CD4-positive, CD25-positive, alpha-beta regulatory T cell (primary cell): ENCODE measurements at regions not wholly inside any gene's neighbourhood (a gene's known extent, or its start where the extent isn't known, plus 50 kb on each side); places are given as distances from the start of the nearest gene placed in this dataset.
"Not testable (repeated sequence)": the region's sequence is repeated elsewhere in the genome, so short reads cannot be mapped to it uniquely, and the experiment has no call there.

Experiments
- ATAC-seq, 2 donors: fragments of 150-1000 bp; cut with Tn5 transposase; one replicate each; pipeline ENCODE4 v1.10.0; 2021; ENCODE audit warnings: low read depth in 2 of 2, moderate number of reproducible peaks in 2 of 2, moderate library complexity in 1 of 2
- DNase-seq, 3 donors: peaks; one replicate each; pipeline versions ENCODE4 v3.0.0 to v3.0.0-alpha.2; 2012 to 2022; ENCODE audit warnings: mixed read lengths in 1 of 3
- H3K27ac ChIP-seq: one replicate; pipeline ENCODE4 v1.7.0; 2013; ENCODE audit warnings: mild to moderate bottlenecking, low read length; ENCODE audit not compliant: insufficient read depth, poor library complexity, severe bottlenecking
- H3K27me3 ChIP-seq: one replicate; pipeline ENCODE4 v1.7.0; 2013; ENCODE audit warnings: low read length; ENCODE audit not compliant: control insufficient read depth, insufficient read depth
- H3K36me3 ChIP-seq: one replicate; pipeline ENCODE4 v1.7.0; 2013; ENCODE audit warnings: mild to moderate bottlenecking, low read length, moderate library complexity; ENCODE audit not compliant: control insufficient read depth, insufficient read depth
- H3K4me1 ChIP-seq: 2 replicates; pipeline ENCODE4 v1.7.0; 2013; ENCODE audit warnings: mild to moderate bottlenecking, low read length; ENCODE audit not compliant: insufficient read depth, control insufficient read depth, poor library complexity, severe bottlenecking
- H3K4me3 ChIP-seq: one replicate; pipeline ENCODE4 v1.7.0; 2013; ENCODE audit warnings: low read depth, mild to moderate bottlenecking, low read length, moderate library complexity
- H3K9me3 ChIP-seq, 2 experiments: 1 replicate in 1 of 2; 2 replicates in 1 of 2; pipeline ENCODE4 v1.7.0; 2013; ENCODE audit warnings: low read length in 2 of 2, mild to moderate bottlenecking in 1 of 2, moderate library complexity in 1 of 2; ENCODE audit not compliant: control insufficient read depth in 2 of 2
- H3K27ac Mint-ChIP-seq, 3 donors: one replicate each; pipeline ENCODE4 v1.8.0; 2020 to 2022; ENCODE audit warnings: mild to moderate bottlenecking in 3 of 3, mixed read lengths in 3 of 3, moderate library complexity in 2 of 3
- H3K27me3 Mint-ChIP-seq: one replicate; pipeline ENCODE4 v1.8.0; 2022; ENCODE audit warnings: mild to moderate bottlenecking, mixed read lengths
- H3K36me3 Mint-ChIP-seq: one replicate; pipeline ENCODE4 v1.8.0; 2020; ENCODE audit warnings: mixed read lengths
- H3K4me1 Mint-ChIP-seq, 4 donors: one replicate each; pipeline ENCODE4 v1.8.0; 2020 to 2022; ENCODE audit warnings: mixed read lengths in 4 of 4, mild to moderate bottlenecking in 1 of 4
- H3K4me3 Mint-ChIP-seq, 4 donors: one replicate each; pipeline ENCODE4 v1.8.0; 2020 to 2022; ENCODE audit warnings: mild to moderate bottlenecking in 4 of 4, mixed read lengths in 4 of 4, moderate library complexity in 3 of 4
- H3K9me3 Mint-ChIP-seq, 7 donors: one replicate each; pipeline ENCODE4 v1.8.0; 2020 to 2022; ENCODE audit warnings: mixed read lengths in 7 of 7, mild to moderate bottlenecking in 3 of 7, moderate library complexity in 2 of 7

DNA sequence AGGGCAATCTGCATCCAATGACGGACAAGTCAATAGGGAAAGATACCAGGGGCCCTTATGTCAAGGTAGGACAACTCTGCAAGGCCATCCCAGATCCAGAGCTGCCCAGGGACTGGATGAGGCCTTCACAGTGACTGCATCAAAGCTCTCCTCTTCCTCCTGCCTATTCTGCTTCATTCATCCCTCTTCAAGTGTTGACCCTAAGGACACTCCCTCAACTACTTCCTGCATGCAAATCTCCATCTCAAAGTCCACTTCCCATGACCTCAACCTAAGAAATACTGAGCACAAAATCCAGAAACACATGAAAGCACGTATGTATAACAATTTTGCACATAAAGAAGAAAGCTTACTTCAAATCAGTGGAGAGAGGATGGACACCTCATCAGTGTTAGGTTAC, 182.3 kb downstream of the AVL9 start:
- Histone ChIP-seq H3K36me3 (no peaks in the 10 kb centered on the region), H3K27me3 (no peaks in the 10 kb centered on the region), H3K27ac (no peak overlapping the region), H3K4me3 (no peak overlapping the region), H3K9me3 (no peaks in the 10 kb centered on the region), H3K4me1 (no peaks in the 10 kb centered on the region)
- H3K4me3 Mint-ChIP-seq, result no peak overlapping the region
- ATAC-seq, result no peak
- H3K27ac Mint-ChIP-seq, result no peak overlapping the region
- DNase-seq, result no peak
- H3K36me3 Mint-ChIP-seq, result no peaks in the 10 kb centered on the region
- peaks cover 0 to 2% (median 0%) of the 10 kb centered on the region in 7 donors for H3K9me3 Mint-ChIP-seq
- H3K27me3 Mint-ChIP-seq, result peaks cover 17% of the 10 kb centered on the region
- no peaks in the 10 kb centered on the region for H3K4me1 Mint-ChIP-seq

DNA sequence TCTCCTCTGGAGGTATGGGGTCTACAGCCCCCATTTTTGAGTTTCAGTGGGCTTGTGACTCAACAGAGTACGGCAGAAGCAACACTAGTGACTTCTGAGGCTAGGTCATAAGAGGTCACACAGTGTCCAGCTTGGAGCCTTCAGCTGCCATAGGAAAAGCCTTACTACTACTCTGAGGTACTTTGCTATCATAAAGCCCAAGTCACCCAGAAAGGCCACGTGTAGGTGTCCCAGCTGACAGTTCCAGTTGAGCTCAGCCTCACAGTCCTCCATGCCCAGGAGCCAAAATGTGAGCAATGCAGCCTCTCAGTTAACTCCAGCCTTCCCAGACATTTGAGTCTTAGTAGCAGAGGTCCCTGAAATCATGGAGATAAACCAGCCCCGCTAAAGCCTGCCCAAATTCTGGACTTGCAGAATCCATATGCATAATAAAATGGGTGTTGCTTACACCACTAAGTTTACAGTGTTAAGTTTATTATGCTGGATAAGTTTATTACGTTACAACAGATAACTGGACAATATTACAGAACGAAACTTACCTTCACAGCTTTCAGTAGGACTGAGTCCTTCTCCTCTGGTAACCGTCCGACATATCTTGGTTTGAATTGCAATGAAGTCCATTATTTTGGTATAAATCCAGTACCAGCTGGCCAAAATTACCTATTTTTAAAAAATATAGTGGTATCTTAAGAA, 181.1 kb downstream of the AVL9 start:
- H3K36me3 ChIP-seq, result no peaks in the 10 kb centered on the region
- Mint-ChIP-seq H3K27ac (no peak overlapping the region), H3K27me3 (peaks cover 17% of the 10 kb centered on the region), H3K4me1 (no peaks in the 10 kb centered on the region), H3K4me3 (no peak overlapping the region), H3K36me3 (no peaks in the 10 kb centered on the region), H3K9me3 (peaks cover 0 to 2% (median 0%) of the 10 kb centered on the region in 7 donors)
- no peaks in the 10 kb centered on the region for H3K4me1 ChIP-seq
- no peak for DNase-seq
- no peak overlapping the region for H3K4me3 ChIP-seq
- no peak overlapping the region for H3K27ac ChIP-seq
- H3K9me3 ChIP-seq, result no peaks in the 10 kb centered on the region
- no peak for ATAC-seq
- no peaks in the 10 kb centered on the region for H3K27me3 ChIP-seq

DNA sequence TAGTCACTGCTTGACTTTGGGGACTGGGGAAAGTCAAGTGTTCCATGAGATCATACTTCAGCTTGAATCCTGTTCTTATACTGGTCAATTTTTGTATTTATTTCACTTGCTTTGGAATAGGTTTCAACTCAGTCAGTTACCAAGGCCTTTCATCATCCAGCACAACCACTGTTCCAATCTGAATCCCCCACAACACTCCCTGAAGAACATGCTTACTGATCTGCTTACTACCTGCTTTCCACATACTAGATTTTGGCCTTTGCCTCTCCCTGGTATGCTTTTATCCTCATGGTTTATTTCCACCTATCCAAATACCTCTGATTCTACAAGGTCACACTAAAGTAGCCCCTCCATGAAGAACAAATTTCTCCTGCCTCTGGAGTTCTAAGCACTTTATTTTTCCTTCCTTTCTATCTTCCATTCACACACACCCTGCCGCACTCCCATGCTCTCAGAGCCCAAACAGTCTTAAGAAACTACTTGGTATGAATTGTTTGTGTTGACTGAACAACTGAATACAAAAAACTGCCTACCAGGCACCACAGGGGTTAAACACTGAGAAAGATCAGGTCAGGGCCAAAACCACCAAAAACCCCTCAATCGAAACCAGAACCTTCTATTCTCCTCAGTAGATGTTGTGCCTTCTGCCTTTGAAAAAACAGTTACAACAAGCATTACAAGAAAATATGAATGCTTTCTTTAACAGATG, 178.1 kb downstream of the AVL9 start:
- H3K27ac ChIP-seq, result no peak overlapping the region
- DNase-seq (no peak), ATAC-seq (no peak)
- H3K27me3 ChIP-seq, result no peaks in the 10 kb centered on the region
- H3K9me3 ChIP-seq, result no peaks in the 10 kb centered on the region
- Mint-ChIP-seq H3K9me3 (peaks cover 0 to 2% (median 0%) of the 10 kb centered on the region in 7 donors), H3K36me3 (no peaks in the 10 kb centered on the region), H3K4me3 (no peak overlapping the region), H3K4me1 (no peaks in the 10 kb centered on the region), H3K27me3 (peaks cover 11% of the 10 kb centered on the region), H3K27ac (no peak overlapping the region)
- no peak overlapping the region for H3K4me3 ChIP-seq
- H3K4me1 ChIP-seq, result no peaks in the 10 kb centered on the region
- no peaks in the 10 kb centered on the region for H3K36me3 ChIP-seq

DNA sequence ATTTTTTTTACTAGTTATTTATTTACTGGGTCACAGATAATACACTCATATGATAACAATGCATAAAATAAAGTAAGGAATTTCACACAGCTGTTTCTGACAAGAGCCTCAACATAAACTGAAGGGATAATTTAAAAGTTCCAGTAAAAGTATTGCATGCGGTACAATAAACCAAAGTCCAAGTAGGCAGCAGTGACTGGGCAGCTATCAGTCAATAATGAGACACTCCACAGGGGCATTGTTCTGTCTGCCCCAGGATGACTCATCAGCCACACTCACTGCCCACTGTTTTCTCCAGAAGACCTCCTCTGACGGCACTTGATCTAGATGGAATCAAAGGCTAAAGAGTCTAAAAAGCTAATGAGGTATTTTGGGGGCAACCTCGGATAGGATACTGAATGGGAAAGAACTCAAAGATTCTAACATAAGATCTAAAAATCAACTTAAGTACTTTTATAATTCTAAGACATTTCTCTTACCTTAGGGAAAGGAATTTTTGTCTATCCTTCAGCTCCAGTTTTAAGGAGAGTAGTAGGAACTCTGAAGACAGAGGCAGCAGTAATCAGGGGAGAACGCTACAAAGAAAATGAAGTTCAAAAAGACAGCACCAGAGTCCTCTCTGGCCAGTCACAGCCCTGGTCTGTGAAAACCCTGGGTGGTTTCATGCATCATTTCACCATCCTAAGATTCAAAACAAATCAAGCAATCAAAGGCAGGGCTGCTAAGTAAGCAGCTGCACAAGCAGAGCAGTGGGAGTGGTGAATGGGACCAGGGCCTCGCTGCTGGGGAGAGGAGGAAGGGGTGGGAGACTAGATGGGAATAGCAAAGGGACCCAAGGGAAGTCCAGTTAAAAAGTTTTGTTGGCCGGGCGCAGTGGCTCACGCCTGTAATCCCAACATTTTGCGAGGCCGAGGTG, 175.1 kb downstream of the AVL9 start:
- Histone ChIP-seq H3K27ac (no peak overlapping the region), H3K4me1 (no peaks in the 10 kb centered on the region), H3K9me3 (no peaks in the 10 kb centered on the region), H3K36me3 (no peaks in the 10 kb centered on the region), H3K4me3 (no peak overlapping the region), H3K27me3 (no peaks in the 10 kb centered on the region)
- H3K27me3 Mint-ChIP-seq, result peaks cover 31% of the 10 kb centered on the region
- ATAC-seq, result no peak
- no peaks in the 10 kb centered on the region for H3K36me3 Mint-ChIP-seq
- no peak overlapping the region for H3K4me3 Mint-ChIP-seq
- peaks cover 0 to 2% (median 0%) of the 10 kb centered on the region in 7 donors for H3K9me3 Mint-ChIP-seq
- no peak for DNase-seq
- H3K4me1 Mint-ChIP-seq, result peaks cover 0 to 4% (median 0%) of the 10 kb centered on the region in 4 donors
- no peak overlapping the region for H3K27ac Mint-ChIP-seq

DNA sequence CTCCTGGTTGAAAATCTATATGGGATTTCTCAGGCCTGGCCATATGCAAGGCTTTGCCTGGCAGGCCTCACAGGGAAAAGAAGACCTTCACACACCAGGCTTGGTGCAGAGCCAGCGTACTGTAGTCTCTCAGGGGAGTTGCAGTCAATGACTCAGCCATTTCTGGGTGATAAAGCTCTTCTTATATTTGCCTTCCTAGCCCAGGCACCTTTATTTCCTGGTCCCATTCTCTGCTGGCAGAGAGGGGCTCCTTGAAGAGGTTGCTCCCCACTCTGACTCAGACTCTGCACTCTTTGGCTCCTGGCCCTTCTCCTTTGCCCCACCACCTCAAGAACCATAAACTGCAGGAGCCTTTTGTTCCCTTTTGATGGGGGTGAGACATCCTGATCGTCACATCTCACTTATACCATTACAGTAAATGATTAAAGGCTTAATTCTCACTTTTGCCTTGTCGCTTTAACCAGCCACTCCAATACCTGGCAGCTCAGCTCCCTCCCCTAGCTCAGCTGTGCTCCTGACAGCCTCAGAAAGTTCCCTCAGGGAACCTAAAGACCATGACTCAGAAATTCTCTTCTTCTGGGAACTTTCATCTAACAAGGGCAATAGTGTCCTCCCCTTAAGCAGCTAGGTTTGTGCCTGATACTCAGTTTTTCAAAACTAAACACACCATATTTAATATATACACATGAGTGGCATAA, 174.0 kb downstream of the AVL9 start:
- peaks cover 30% of the 10 kb centered on the region for H3K27me3 Mint-ChIP-seq
- not testable (repeated sequence) for DNase-seq, H3K27ac ChIP-seq, H3K9me3 ChIP-seq, H3K4me1 Mint-ChIP-seq, H3K36me3 ChIP-seq, H3K27me3 ChIP-seq, H3K4me1 ChIP-seq, H3K9me3 Mint-ChIP-seq, H3K4me3 Mint-ChIP-seq, H3K4me3 ChIP-seq, ATAC-seq, H3K36me3 Mint-ChIP-seq
- H3K27ac Mint-ChIP-seq, result peak overlapping the region in 1 of 3 donors; percentile 39

DNA sequence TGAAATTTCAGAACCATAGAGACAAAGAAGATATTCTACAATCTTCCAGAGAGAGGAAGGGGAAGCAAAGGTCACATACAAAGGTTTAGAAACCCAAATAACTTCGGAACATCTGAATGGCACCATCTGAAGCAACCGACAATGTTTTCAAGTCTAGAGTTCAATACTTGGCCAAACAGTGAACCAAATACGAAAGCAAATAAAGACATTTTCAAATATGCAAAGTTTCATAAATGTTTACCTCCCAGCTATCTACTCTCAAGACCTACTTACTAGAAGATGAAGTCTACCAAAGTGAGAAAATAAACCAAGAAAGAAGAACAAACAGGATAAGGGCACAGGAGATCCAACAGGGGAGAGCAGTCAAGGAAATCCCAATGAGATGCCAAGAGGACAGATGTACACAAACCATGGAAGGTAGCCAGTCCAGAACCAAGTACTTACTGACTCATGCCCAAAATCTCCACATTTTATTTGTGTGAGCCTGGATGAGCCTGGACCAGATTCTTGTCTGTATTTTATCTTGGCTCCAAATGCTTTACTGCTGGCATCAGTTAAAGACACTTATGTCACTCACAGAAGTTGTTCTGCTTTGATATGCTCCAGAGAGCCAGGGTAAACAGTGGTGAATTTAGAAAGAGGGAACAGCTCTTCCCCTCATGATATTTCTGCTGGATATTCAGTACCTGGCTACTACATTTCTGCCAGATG, 173.3 kb downstream of the AVL9 start:
- not testable (repeated sequence) for H3K36me3 Mint-ChIP-seq, H3K4me3 Mint-ChIP-seq, H3K27me3 ChIP-seq, ATAC-seq, H3K4me1 Mint-ChIP-seq, H3K9me3 Mint-ChIP-seq, H3K27ac ChIP-seq, H3K36me3 ChIP-seq, H3K9me3 ChIP-seq, H3K4me1 ChIP-seq, DNase-seq, H3K4me3 ChIP-seq, H3K27ac Mint-ChIP-seq
- H3K27me3 Mint-ChIP-seq, result peaks cover 30% of the 10 kb centered on the region

DNA sequence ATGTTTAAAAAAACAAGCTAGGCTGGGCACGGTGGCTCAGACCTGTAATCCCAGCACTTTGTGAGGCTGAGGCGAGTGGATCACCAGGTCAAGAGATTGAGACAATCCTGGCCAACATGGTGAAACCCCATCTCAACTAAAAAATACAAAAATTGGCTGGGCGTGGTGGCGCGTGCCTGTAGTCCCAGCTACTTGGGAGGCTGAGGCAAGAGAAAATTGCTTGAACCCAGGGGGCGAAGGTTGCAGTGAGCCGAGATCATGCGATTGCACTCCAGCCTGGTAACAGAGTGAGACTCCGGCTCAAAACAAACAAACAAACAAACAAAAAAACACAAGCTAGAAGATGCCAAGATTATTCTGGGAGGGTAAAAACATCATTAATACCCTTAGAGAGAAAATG, 172.3 kb downstream of the AVL9 start:
- DNase-seq, H3K36me3 Mint-ChIP-seq, H3K9me3 Mint-ChIP-seq, ATAC-seq, H3K36me3 ChIP-seq, H3K27ac Mint-ChIP-seq, H3K4me1 Mint-ChIP-seq, H3K9me3 ChIP-seq, H3K4me3 Mint-ChIP-seq, H3K27me3 ChIP-seq, H3K4me3 ChIP-seq, H3K27ac ChIP-seq, H3K4me1 ChIP-seq: not testable (repeated sequence)
- H3K27me3 Mint-ChIP-seq, result peaks cover 34% of the 10 kb centered on the region
